Thymus (tissue), 11 donors: ENCODE measurements at regions not wholly inside any gene's neighbourhood (a gene's known extent, or its start where the extent isn't known, plus 50 kb on each side); places are given as distances from the start of the nearest gene placed in this dataset.

Experiments used
- DNase-seq, 9 donors: peaks; one replicate each; pipeline ENCODE4 v3.0.0-alpha.2; 2013; ENCODE audit warnings: low spot score in 9 of 9, low read depth in 6 of 9, missing footprints in 1 of 9
- H3K27ac ChIP-seq, 2 donors: one replicate each; pipeline ENCODE4 v1.5.1; 2013; ENCODE audit warnings: control low read depth in 1 of 2, low read depth in 1 of 2, low read length in 1 of 2, mild to moderate bottlenecking in 1 of 2, moderate library complexity in 1 of 2
- H3K27me3 ChIP-seq, 2 donors: one replicate each; pipeline ENCODE4 v1.5.1; 2013; ENCODE audit warnings: low read length in 1 of 2; ENCODE audit not compliant: control insufficient read depth in 2 of 2, insufficient read depth in 1 of 2
- H3K36me3 ChIP-seq, 2 donors: one replicate each; pipeline ENCODE4 v1.5.1; 2013; ENCODE audit warnings: low read length in 1 of 2, mild to moderate bottlenecking in 1 of 2, moderate library complexity in 1 of 2; ENCODE audit not compliant: control insufficient read depth in 2 of 2, insufficient read depth in 2 of 2
- H3K4me1 ChIP-seq, 2 donors: one replicate each; pipeline ENCODE4 v1.5.1; 2013; ENCODE audit warnings: low read length in 2 of 2; ENCODE audit not compliant: control insufficient read depth in 2 of 2, insufficient read depth in 2 of 2
- H3K4me3 ChIP-seq, 2 donors: one replicate each; pipeline ENCODE4 v1.5.1; 2013; ENCODE audit warnings: low read length in 2 of 2, control low read depth in 1 of 2, mild to moderate bottlenecking in 1 of 2
- H3K9me3 ChIP-seq, 2 donors: one replicate each; pipeline ENCODE4 v1.5.1; 2013; ENCODE audit warnings: low read length in 1 of 2, mild to moderate bottlenecking in 1 of 2; ENCODE audit not compliant: control insufficient read depth in 2 of 2, insufficient read depth in 1 of 2
- WGBS: extraction: QIAGEN DNeasy Blood & Tissue Kit; methylation state at CpG from one replicate; pipeline ENCODE4 v1.1.7; 2013; 5-methylcytosine and 5-hydroxymethylcytosine counted together
- donor health status: healthy.

DNA sequence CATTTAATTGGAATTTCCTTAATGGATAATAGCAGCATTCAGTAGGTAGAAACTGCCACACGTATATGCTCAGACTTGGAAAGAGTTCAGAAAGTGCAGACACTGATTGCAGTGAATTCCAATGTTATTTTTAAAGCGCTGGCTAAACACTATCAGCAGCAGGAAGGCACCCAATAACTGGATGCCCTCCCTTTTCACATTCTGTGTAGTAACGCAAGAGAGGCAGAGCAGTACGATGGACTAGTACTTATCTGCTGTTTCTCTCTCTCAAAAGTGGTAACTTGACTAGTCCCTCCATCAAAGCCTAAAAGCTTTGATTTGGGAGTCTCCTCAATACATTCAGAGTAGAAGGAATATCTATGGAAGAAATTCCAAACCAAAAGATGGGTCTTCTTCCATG is 791.0 kb downstream of the TMTC2 start:
- H3K4me3 ChIP-seq: no peak overlapping the region
- DNase-seq: no peak
- WGBS: 56% methylated on average over 4 of the region's 4 CpGs

GRCh38 chr12:83476695-83477690 is 790.3 kb downstream of the TMTC2 start:
- Histone ChIP-seq H3K36me3 (no peaks in the 10 kb centered on the region), H3K27me3 (no peaks in the 10 kb centered on the region), H3K4me3 (no peak overlapping the region), H3K9me3 (no peaks in the 10 kb centered on the region), H3K27ac (no peak overlapping the region), H3K4me1 (no peaks in the 10 kb centered on the region)
- 89% methylated on average over 2 of the region's 2 CpGs for WGBS
- DNase-seq: no peak

More for the DNA sequence above, 791.0 kb downstream of the TMTC2 start:
- Histone ChIP-seq H3K27me3 (no peaks in the 10 kb centered on the region), H3K4me1 (no peaks in the 10 kb centered on the region), H3K27ac (no peak overlapping the region), H3K36me3 (no peaks in the 10 kb centered on the region), H3K9me3 (no peaks in the 10 kb centered on the region)

GRCh38 chr12:83476006-83476405 is 789.3 kb downstream of the TMTC2 start:
- DNase-seq: no peak
- Histone ChIP-seq H3K27me3 (no peaks in the 10 kb centered on the region), H3K9me3 (no peaks in the 10 kb centered on the region), H3K4me1 (no peaks in the 10 kb centered on the region), H3K36me3 (no peaks in the 10 kb centered on the region), H3K4me3 (no peak overlapping the region), H3K27ac (no peak overlapping the region)
- WGBS: 98% methylated on average over 1 of the region's 1 CpG

- no peak for DNase-seq
- Histone ChIP-seq H3K4me3 (no peak overlapping the region), H3K4me1 (no peaks in the 10 kb centered on the region), H3K27me3 (no peaks in the 10 kb centered on the region), H3K9me3 (no peaks in the 10 kb centered on the region), H3K27ac (no peak overlapping the region), H3K36me3 (no peaks in the 10 kb centered on the region)
- 88% methylated on average over 2 of the region's 2 CpGs for WGBS
Measured at GRCh38 chr12:83474369-83474768, 787.7 kb downstream of the TMTC2 start.

GRCh38 chr12:83473408-83474095 is 786.8 kb downstream of the TMTC2 start:
- Histone ChIP-seq H3K27ac (no peak overlapping the region), H3K9me3 (no peaks in the 10 kb centered on the region), H3K36me3 (no peaks in the 10 kb centered on the region), H3K4me3 (no peak overlapping the region), H3K4me1 (no peaks in the 10 kb centered on the region), H3K27me3 (no peaks in the 10 kb centered on the region)
- no peak for DNase-seq
- 61% methylated on average over 3 of the region's 3 CpGs for whole genome bisulfite sequencing

GRCh38 chr12:83472772-83473171 is 786.1 kb downstream of the TMTC2 start:
- Histone ChIP-seq H3K4me3 (no peak overlapping the region), H3K27me3 (no peaks in the 10 kb centered on the region), H3K9me3 (no peaks in the 10 kb centered on the region), H3K27ac (no peak overlapping the region), H3K4me1 (no peaks in the 10 kb centered on the region), H3K36me3 (no peaks in the 10 kb centered on the region)
- WGBS: 96% methylated on average over 3 of the region's 3 CpGs
- no peak for DNase-seq

DNA sequence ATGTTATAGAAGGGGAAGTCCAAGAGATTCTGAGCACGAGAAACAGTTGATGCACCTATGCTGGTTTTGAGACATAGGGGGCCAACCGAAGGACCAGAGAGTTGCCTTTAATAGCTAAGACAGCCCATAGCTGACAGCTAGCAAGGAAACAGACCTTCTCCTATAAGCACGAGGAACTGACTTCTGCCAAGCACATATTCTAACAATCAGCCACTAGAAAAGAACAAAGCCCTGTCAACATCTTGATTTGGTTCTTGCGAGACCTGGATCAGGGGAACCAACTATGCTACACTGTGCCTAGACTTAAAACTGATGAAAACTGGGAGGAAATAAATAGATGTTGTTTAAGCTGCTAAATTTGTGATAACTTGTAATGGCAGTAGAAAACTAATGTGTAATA is 785.6 kb downstream of the TMTC2 start:
- WGBS: 81% methylated on average over 4 of the region's 4 CpGs
- no peak for DNase-seq
- H3K4me1 ChIP-seq: no peaks in the 10 kb centered on the region
- H3K9me3 ChIP-seq: no peaks in the 10 kb centered on the region
- H3K36me3 ChIP-seq: no peaks in the 10 kb centered on the region
- no peak overlapping the region for H3K27ac ChIP-seq
- no peak overlapping the region for H3K4me3 ChIP-seq
- H3K27me3 ChIP-seq: no peaks in the 10 kb centered on the region

- 78% methylated on average over 6 of the region's 6 CpGs for WGBS
- no peak for DNase-seq
- no peaks in the 10 kb centered on the region for H3K27me3 ChIP-seq
- H3K27ac ChIP-seq: no peak overlapping the region
- no peaks in the 10 kb centered on the region for H3K9me3 ChIP-seq
- no peak overlapping the region for H3K4me3 ChIP-seq
- no peaks in the 10 kb centered on the region for H3K4me1 ChIP-seq
- no peaks in the 10 kb centered on the region for H3K36me3 ChIP-seq
Measured at GRCh38 chr12:83471341-83471740, 784.6 kb downstream of the TMTC2 start.

GRCh38 chr12:83470749-83471148 is 784.0 kb downstream of the TMTC2 start:
- no peak for DNase-seq
- Histone ChIP-seq H3K9me3 (no peaks in the 10 kb centered on the region), H3K27ac (no peak overlapping the region), H3K4me3 (no peak overlapping the region), H3K36me3 (no peaks in the 10 kb centered on the region), H3K4me1 (no peaks in the 10 kb centered on the region), H3K27me3 (no peaks in the 10 kb centered on the region)
- WGBS: 79% methylated on average over 3 of the region's 3 CpGs
